ENCODE measurements at regions not wholly inside any gene's neighbourhood (a gene's known extent, or its start where the extent isn't known, plus 50 kb on each side); places are given as distances from the start of the nearest gene placed in this dataset.
A peak's percentile ranks its signal among the peaks of the same experiment; 100 is the strongest.

GRCh38 chr7:88455696-88456095 lies 149.0 kb upstream of the STEAP4 start:
- H3K27ac ChIP-seq (ENCODE audit: low read depth in 1 of 2, low read length in 2 of 2), result no peak overlapping the region
- intact Hi-C loops (cut with DNase I, micrococcal nuclease), result no loop called here
- H3K36me3 ChIP-seq (ENCODE audit: insufficient read depth, low read length), result no peaks in the 10 kb centered on the region
- Mint-ChIP-seq H3K27me3 (no peaks in the 10 kb centered on the region), H3K9me3 (no peaks in the 10 kb centered on the region), H3K4me1 (ENCODE audit: low read depth) (no peaks in the 10 kb centered on the region), H3K36me3 (ENCODE audit: low read depth) (no peaks in the 10 kb centered on the region), H3K4me3 (no peak overlapping the region), H3K27ac (no peak overlapping the region)
- H3K4me1 ChIP-seq (ENCODE audit: insufficient read depth, low read length), result no peaks in the 10 kb centered on the region
- TF ChIP-seq CTCF (IDR thresholded peaks at IDR 0.05), result no peak
- ChIA-PET CTCF (no interaction called here), POLR2A (no interaction called here)
- no peaks in the 10 kb centered on the region for H3K9me3 ChIP-seq (ENCODE audit: control insufficient read depth in 1 of 2, insufficient read depth in 1 of 2, low read length in 2 of 2)
- ATAC-seq (ENCODE audit: poor library complexity) (no peak), DNase-seq (no peak)
- no peak overlapping the region for H3K4me3 ChIP-seq (ENCODE audit: low read length)
- no peaks in the 10 kb centered on the region for H3K27me3 ChIP-seq (ENCODE audit: control insufficient read depth in 1 of 2, insufficient read depth in 2 of 2, low read length in 2 of 2)

GRCh38 chr7:88452646-88453045 lies 146.0 kb upstream of the STEAP4 start:
- no peaks in the 10 kb centered on the region for H3K9me3 ChIP-seq (ENCODE audit: control insufficient read depth in 1 of 2, insufficient read depth in 1 of 2, low read length in 2 of 2)
- no peaks in the 10 kb centered on the region for H3K36me3 ChIP-seq (ENCODE audit: insufficient read depth, low read length)
- H3K27me3 ChIP-seq (ENCODE audit: control insufficient read depth in 1 of 2, insufficient read depth in 2 of 2, low read length in 2 of 2), result no peaks in the 10 kb centered on the region
- no peaks in the 10 kb centered on the region for H3K4me1 ChIP-seq (ENCODE audit: insufficient read depth, low read length)
- H3K27me3 Mint-ChIP-seq, result no peaks in the 10 kb centered on the region
- no peak overlapping the region for H3K27ac Mint-ChIP-seq
- no peaks in the 10 kb centered on the region for H3K9me3 Mint-ChIP-seq
- intact Hi-C loops (cut with DNase I, micrococcal nuclease), result no loop called here
- ChIA-PET CTCF (no interaction called here), POLR2A (no interaction called here)
- no peak for TF ChIP-seq CTCF (IDR thresholded peaks at IDR 0.05)
- no peaks in the 10 kb centered on the region for H3K4me1 Mint-ChIP-seq (ENCODE audit: low read depth)
- DNase-seq (peak in 1 of 14 experiments; percentile 1), ATAC-seq (ENCODE audit: poor library complexity) (no peak)
- no peak overlapping the region for H3K27ac ChIP-seq (ENCODE audit: low read depth in 1 of 2, low read length in 2 of 2)
- no peak overlapping the region for H3K4me3 ChIP-seq (ENCODE audit: low read length)
- H3K36me3 Mint-ChIP-seq (ENCODE audit: low read depth), result no peaks in the 10 kb centered on the region
- no peak overlapping the region for H3K4me3 Mint-ChIP-seq

- no peak overlapping the region for H3K4me3 ChIP-seq (ENCODE audit: low read length)
- ChIA-PET CTCF (no interaction called here), POLR2A (no interaction called here)
- no peaks in the 10 kb centered on the region for H3K9me3 Mint-ChIP-seq
- H3K27ac ChIP-seq (ENCODE audit: low read depth in 1 of 2, low read length in 2 of 2), result no peak overlapping the region
- intact Hi-C loops (cut with DNase I, micrococcal nuclease), result no loop called here
- H3K36me3 ChIP-seq (ENCODE audit: insufficient read depth, low read length), result no peaks in the 10 kb centered on the region
- H3K27me3 ChIP-seq (ENCODE audit: control insufficient read depth in 1 of 2, insufficient read depth in 2 of 2, low read length in 2 of 2), result no peaks in the 10 kb centered on the region
- H3K27me3 Mint-ChIP-seq, result no peaks in the 10 kb centered on the region
- no peaks in the 10 kb centered on the region for H3K4me1 ChIP-seq (ENCODE audit: insufficient read depth, low read length)
- no peak overlapping the region for H3K27ac Mint-ChIP-seq
- H3K9me3 ChIP-seq (ENCODE audit: control insufficient read depth in 1 of 2, insufficient read depth in 1 of 2, low read length in 2 of 2), result no peaks in the 10 kb centered on the region
- ATAC-seq (ENCODE audit: poor library complexity) (no peak), DNase-seq (no peak)
- no peaks in the 10 kb centered on the region for H3K36me3 Mint-ChIP-seq (ENCODE audit: low read depth)
- no peak for TF ChIP-seq CTCF (IDR thresholded peaks at IDR 0.05)
- H3K4me3 Mint-ChIP-seq, result no peak overlapping the region
- no peaks in the 10 kb centered on the region for H3K4me1 Mint-ChIP-seq (ENCODE audit: low read depth)
Measured at GRCh38 chr7:88450874-88451273, 144.2 kb upstream of the STEAP4 start.
